Gastrocnemius medialis (tissue), 4 donors: ENCODE measurements at regions not wholly inside any gene's neighbourhood (a gene's known extent, or its start where the extent isn't known, plus 50 kb on each side); places are given as distances from the start of the nearest gene placed in this dataset.

ENCODE experiments used
- CTCF ChIP-seq, 5 experiments: fragments of 450-650 bp in 3 of 5; fragments of 200-600 bp in 2 of 5; sonication (generic) in 2 of 5; IDR thresholded peaks in 4 of 5; conservative IDR thresholded peaks in 1 of 5; 1 replicate in 4 of 5; 2 replicates in 1 of 5; pipeline ENCODE4 v1.5.1; 2016 to 2019; ENCODE audit warnings: antibody characterized with exemption in 5 of 5, mild to moderate bottlenecking in 3 of 5, moderate library complexity in 3 of 5
- POLR2A ChIP-seq, 2 donors: fragments of 450-650 bp; IDR thresholded peaks; one replicate each; pipeline ENCODE4 v1.6.1; 2017; ENCODE audit warnings: antibody characterized with exemption in 2 of 2, mild to moderate bottlenecking in 2 of 2, moderate library complexity in 2 of 2

GRCh38 chr20:48187851-48188250 is 402.6 kb upstream of the SULF2 start:
- TF ChIP-seq CTCF (IDR thresholded peaks at IDR 0.05 in 4 of 5, conservative IDR thresholded peaks at IDR 0.05 in 1 of 5) (no peak), POLR2A (IDR thresholded peaks at IDR 0.05) (no peak)
